ENCODE measurements at regions not wholly inside any gene's neighbourhood (a gene's known extent, or its start where the extent isn't known, plus 50 kb on each side); places are given as distances from the start of the nearest gene placed in this dataset.

DNA sequence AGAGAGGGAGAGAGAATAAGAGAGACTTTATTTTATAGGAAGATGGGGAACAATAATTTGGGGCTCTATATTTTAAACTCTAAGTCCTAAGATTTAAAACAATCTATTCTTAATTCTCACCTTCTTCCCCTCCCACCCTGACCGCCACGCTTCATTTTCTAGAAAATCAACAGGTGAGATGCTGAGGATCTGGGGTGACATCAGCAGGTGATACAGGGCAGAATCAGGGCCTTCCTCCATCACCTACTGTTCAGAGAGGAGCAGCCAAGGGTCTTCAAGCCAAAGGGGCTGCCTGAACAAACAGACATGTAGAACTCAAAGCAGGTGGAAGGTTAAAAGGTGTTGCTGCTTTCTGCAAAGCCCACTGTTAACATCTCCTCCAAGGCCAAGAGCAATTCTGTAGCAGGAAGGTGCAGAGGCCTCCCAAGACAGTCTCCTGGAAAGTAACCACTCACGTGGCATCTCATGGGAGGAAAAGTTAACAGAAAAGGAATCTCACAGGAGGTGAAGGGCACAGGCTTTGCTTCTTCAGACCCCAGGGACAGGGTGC, 183.6 kb upstream of the TLE3 start:
- no peak for DNase-seq (ENCODE audit: low read depth)

- DNase-seq (ENCODE audit: low read depth), result no peak
Measured at GRCh38 chr15:70280781-70281180, 183.1 kb upstream of the TLE3 start.

DNA sequence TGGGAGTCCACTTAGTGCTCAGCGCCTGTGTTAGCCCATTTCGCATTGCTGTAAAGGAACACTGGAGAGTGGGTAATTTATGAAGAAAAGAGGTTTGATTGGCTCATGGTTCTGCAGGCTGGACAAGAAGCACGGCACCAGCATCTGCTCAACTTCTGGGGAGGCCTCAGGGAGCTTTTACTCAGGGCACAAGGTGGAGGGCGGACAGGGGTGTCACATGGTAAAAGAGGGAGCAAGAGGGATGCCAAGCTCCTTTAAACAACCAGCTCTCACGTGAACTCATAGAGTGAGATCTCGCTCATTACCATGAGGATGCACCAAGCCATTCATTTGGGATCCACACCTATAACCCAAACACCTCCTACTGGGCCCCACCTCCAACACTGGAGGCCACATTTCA, 181.4 kb upstream of the TLE3 start:
- DNase-seq (ENCODE audit: low read depth), result no peak

DNA sequence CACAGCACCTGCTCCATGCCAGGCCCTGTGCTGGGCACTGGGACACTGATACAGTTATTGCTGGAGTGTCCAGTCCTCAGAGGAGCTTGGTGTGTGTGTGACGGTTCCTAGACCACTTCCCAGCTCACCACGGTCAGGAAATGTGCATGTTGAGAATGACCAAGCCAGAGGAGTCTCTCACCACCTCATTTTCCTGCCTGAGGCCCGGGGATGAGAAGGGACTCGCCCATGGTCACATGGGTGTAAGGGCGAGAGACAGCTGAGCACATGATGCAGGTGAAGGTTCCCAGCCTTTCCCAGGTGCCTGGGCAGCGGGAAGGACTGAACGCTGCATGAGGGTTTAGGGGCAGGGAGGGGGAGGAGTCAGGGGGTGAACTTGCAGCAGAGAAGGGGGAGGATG, 180.9 kb upstream of the TLE3 start:
- no peak for DNase-seq (ENCODE audit: low read depth)

DNA sequence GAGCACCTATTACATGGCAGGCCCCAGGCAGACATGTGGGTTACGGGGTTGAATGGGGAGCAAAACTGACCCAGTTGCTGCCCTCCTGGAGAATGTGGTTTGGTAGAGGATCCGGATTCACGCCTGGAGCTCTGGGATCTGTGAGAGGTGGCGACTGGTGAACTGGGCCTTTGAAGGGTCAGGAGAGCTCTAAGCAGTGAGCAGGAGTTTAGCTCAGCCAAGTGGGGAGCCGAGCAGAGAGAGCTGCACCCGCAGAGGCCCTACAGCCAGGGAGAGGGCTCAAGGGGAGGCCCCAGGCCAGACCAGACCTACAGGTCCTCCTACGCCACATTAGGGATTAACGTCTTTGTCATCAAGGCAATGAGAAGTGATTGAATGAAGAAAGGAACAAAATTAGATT, 179.8 kb upstream of the TLE3 start:
- no peak for DNase-seq (ENCODE audit: low read depth)

- DNase-seq (ENCODE audit: low read depth), result no peak
Measured at GRCh38 chr15:70276401-70276800, 178.7 kb upstream of the TLE3 start.

DNA sequence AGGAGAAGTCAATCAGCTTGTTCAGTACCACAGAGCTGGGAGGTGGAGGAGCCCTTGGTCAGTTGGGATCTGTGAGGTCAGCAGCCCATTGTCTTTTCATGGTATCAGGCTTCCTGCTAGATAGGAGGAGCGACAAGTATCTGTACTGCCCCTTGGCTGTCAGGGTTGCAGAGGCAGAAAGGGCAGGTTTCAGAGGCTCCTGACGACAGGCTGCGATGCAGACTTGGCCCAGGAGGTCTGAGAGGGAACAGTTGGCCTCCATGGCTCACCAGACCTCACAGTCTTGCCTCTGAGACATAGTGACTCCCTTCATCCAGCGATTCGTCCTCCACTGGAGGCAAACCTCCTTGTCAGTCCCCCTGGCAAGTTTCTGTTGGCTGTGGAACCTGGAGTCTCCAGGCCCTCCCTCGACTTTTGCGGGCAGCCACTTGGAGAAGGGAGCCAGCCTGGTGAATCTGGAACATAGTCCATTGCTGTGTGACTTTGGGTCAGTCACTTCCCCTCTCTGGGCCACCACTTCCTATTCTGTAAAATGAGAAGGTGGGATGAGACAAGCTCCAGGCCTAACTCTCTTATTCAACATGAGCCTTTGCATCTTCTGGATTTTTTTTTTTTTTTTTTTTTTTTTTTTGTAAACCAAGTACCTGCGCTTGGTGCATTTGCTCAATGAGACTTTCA, 177.9 kb upstream of the TLE3 start:
- no peak for DNase-seq (ENCODE audit: low read depth)

DNA sequence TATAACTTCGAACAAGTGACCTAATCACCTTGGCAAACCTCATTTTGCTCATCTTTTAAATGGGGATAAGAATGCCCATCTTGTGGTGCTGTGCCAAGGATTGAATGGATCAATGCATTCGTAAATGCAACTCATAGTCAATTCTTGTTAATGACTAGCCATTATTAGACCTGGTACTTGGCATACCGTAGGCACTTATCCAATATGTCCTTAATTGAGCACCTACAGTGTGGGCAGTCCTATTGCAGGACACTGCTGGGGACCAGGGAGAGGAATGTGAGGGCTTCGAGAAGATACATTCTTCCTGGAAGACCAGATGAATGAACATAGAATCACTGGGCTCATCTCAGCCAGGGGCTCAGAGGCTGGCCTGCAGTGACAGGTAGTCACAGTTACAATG, 177.2 kb upstream of the TLE3 start:
- no peak for DNase-seq (ENCODE audit: low read depth)

GRCh38 chr15:70274255-70274880, 176.7 kb upstream of the TLE3 start:
- no peak for DNase-seq (ENCODE audit: low read depth)

DNA sequence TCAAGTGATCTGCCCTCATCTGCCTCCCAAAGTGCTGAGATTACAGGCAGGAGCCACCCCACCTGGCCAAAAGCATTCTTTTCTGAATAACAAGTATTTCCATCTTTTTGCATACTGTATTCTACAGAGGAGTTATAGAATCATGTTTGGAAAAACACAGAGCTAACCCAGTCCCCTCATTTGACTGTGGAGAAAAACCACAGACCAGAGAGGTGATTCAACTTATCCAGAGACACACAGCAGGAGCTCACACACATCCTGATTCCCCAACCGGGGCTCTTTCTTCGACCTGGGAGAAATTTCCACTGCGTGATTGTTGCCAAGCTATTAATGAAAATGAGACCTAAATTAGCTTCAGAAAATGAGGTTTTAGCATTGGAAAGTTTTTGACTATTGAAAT, 176.1 kb upstream of the TLE3 start:
- no peak for DNase-seq (ENCODE audit: low read depth)

DNA sequence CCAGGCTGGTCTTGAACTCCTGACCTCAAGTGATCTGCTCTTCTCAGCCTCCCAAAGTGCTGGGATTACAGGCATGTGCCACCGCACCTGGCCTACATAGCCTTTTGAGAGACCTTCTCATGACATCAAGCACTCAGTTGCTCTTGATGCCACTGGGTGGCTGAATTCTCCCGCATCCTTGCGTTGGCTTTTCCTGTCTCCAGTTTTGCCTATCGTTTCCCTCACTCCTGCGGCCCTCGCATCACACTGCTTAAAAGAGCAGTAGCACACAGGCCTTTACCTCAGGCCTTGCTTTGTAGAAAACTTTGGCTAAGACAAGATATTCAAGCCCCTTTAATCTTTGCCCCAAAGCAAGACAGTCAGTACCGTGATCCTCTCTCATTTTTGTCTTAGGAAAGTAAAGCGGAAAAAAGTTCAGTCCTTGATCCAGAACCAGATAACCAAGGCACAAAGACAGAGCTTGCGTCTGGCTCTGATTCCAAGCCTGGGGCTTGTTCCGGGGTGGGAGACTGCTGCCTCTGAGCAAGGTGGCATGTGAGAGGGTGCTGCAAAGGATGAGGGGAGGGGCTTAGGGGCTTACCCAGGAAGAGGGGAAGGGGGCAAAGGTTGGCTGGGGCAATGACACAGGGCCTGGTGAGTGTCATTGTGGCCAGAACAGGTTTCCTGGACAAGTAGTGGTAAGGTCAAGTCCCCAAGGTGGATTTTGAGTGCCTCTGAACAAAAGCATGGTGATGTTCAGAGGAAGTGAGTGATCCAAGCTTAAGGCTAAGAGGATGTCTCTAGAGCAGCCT, 175.0 kb upstream of the TLE3 start:
- DNase-seq (ENCODE audit: low read depth), result no peak

DNA sequence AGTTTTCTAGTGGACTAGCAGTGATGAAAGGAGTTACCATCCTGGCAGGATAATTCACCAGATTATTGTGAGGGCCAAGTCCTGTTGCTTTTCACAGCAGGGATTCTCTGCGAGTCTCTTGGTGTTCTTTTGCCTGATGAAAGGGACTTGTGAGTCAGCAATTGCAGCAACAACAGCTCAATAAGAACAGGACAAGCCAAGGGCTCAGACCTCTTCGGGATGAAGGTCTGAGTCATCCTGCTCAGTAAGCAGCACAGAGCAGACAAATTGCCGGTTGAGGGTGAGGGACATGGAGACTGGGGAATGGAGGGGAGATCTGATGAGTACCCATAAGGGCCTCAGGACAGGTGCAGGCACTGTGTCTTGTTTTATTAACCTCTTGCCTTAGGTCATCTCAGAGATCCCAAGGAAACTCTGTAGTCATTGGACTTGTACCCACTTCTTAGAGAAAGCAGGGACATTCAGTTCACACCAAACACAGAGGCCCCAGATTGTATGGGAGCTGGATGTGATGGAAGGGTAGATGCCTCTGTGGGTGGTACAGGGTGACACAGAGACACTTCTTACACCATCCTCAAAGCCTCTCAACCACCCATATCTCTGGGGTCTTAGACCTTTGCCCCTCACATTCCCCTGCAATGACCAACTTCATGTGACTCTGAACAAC, 173.8 kb upstream of the TLE3 start:
- peak; percentile 99 for DNase-seq (ENCODE audit: low read depth)

GRCh38 chr15:70270752-70271111, 173.0 kb upstream of the TLE3 start:
- DNase-seq (ENCODE audit: low read depth), result no peak

DNA sequence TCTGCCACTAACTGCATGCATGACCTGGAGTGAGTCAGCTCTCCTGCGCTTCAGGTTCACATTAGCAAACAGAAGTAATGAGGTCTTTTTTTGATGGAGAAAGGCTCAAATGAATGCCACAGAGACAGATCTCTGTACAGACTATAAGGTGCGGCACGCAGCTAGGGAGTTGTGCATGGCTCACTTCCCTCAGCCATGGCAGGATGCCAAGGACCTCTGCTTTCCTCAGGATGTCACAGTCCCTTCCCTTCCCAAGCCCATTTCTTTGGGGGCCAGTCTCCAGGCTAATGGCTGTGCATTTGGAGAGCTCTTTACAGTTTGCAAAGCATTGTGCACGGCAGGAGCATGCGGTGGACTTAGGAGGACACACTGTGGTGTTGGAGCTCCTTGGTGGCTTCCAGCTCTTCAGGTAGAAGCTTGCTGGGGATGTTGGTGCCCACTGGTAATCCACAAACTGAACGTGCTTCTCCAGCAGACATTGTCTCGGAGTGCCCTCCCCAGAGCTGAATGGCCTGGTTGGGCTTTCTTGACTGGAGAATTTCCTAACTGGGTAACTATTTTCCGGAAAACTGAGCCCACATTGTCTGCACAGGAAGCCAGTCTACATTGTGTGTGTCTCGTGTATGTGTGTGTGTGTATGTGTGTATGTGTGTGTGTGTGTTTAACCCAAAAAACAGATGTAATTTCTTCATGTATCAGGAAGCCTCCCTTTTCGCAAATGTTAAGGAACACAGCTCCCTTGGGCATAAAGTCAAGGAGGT, 172.5 kb upstream of the TLE3 start:
- peak; percentile 82 for DNase-seq (ENCODE audit: low read depth)

- no peak for DNase-seq (ENCODE audit: low read depth)
Measured at GRCh38 chr15:70269311-70269911, 171.7 kb upstream of the TLE3 start.

- peak; percentile 92 for DNase-seq (ENCODE audit: low read depth)
Measured at GRCh38 chr15:70268698-70269251, 171.1 kb upstream of the TLE3 start.

DNA sequence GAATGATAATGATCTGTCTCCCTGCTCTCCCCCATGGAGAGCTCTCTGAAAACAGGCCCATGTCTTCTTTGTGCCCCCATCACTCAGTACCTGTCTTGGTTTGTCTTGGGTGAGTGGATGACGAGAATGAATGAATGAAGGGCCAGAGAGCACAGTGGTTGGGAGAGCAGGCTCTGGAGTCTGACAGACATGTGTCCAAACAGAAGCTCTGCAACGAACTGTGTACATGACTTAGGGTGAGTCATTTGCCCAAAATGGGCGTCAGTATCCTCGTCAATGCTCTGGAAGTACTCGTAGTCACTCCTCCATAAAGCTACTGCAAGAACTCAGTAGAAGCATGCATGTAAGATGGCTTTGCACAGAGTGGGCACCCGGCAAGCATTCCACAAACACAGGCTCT, 170.2 kb upstream of the TLE3 start:
- peak; percentile 59 for DNase-seq (ENCODE audit: low read depth)

DNA sequence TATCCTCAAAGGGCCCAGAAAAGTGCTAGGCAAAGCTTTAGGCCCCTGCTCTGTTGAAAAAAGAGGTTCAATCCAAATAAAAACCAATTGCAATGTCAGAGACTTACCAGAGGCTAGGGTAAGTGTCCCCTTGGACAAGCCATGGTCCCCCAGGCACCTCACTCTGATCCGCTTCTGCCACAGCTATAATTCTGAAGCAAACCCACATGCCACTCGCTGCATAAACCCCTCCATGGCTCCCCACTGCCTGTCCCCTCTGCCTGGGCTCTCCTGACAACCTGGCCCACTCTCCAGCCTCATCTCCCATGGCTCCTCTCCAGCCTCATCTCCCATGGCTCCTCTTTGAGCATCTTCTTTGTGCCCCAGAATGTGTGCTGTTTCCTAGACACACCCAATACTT, 169.6 kb upstream of the TLE3 start:
- no peak for DNase-seq (ENCODE audit: low read depth)

- no peak for DNase-seq (ENCODE audit: low read depth)
Measured at GRCh38 chr15:70266412-70267121, 168.8 kb upstream of the TLE3 start.

GRCh38 chr15:70265986-70266385, 168.3 kb upstream of the TLE3 start:
- DNase-seq (ENCODE audit: low read depth), result no peak

Measured in renal cortical epithelial cell (primary cell).